SK-N-SH treated with all-trans-retinoic acid at 6 μM for 48 hours (cell line): ENCODE measurements at regions not wholly inside any gene's neighbourhood (a gene's known extent, or its start where the extent isn't known, plus 50 kb on each side); places are given as distances from the start of the nearest gene placed in this dataset.

Experiments
- ATAC-seq: fragments of 200-7000 bp; cut with Tn5 transposase; 3 replicates; pipeline ENCODE4 v1.9.1; 2020; ENCODE audit warnings: mild to moderate bottlenecking, moderate library complexity
- ARNTL ChIP-seq: fragments of 450-650 bp; formaldehyde crosslinking; IDR thresholded peaks from 2 replicates; pipeline ENCODE4 v1.5.0; 2020; ENCODE audit warnings: low read depth, mild to moderate bottlenecking, moderate library complexity, borderline replicate concordance
- BACH2 ChIP-seq: fragments of 250-450 bp; sonication (Bioruptor Pico); IDR thresholded peaks from 2 replicates; pipeline ENCODE4 v1.9.0; 2021; ENCODE audit warnings: mild to moderate bottlenecking, borderline replicate concordance
- CSDC2 ChIP-seq: fragments of 250-450 bp; sonication (Bioruptor Pico); IDR thresholded peaks from 2 replicates; pipeline ENCODE4 v1.5.0; 2020; ENCODE audit warnings: mild to moderate bottlenecking, moderate library complexity
- CSRNP3 ChIP-seq: fragments of 250-450 bp; sonication (Bioruptor Pico); IDR thresholded peaks from 2 replicates; pipeline ENCODE4 v1.5.1; 2021; ENCODE audit warnings: mild to moderate bottlenecking, moderate library complexity
- ESRRG ChIP-seq: fragments of 250-450 bp; sonication (Bioruptor Pico); IDR thresholded peaks from 2 replicates; pipeline ENCODE4 v1.6.1; 2021; ENCODE audit warnings: mild to moderate bottlenecking
- GLIS3 ChIP-seq: fragments of 250-450 bp; sonication (Bioruptor Pico); IDR thresholded peaks from 2 replicates; pipeline ENCODE4 v1.5.0; 2020; ENCODE audit warnings: mild to moderate bottlenecking, moderate library complexity
- ISL1 ChIP-seq: fragments of 250-450 bp; sonication (Bioruptor Pico); IDR thresholded peaks from 2 replicates; pipeline ENCODE4 v2.1.2; 2022; ENCODE audit warnings: mild to moderate bottlenecking, moderate library complexity
- OSR1 ChIP-seq: fragments of 250-450 bp; sonication (Bioruptor Pico); IDR thresholded peaks from 2 replicates; pipeline ENCODE4 v1.8.0; 2022; ENCODE audit warnings: moderate library complexity, mild to moderate bottlenecking, inconsistent platforms
- PATZ1 ChIP-seq: fragments of 250-450 bp; sonication (Bioruptor Pico); IDR thresholded peaks from 2 replicates; pipeline ENCODE4 v1.8.0; 2020; ENCODE audit warnings: mild to moderate bottlenecking, moderate library complexity, borderline replicate concordance
- POU6F1 ChIP-seq: fragments of 250-450 bp; sonication (Bioruptor Pico); IDR thresholded peaks from 2 replicates; pipeline ENCODE4 v1.8.0; 2021; ENCODE audit warnings: low read depth, mild to moderate bottlenecking, moderate library complexity, borderline replicate concordance
- PPARA ChIP-seq: fragments of 250-450 bp; sonication (Bioruptor Pico); IDR thresholded peaks from 2 replicates; pipeline ENCODE4 v1.5.0; 2020; ENCODE audit warnings: mild to moderate bottlenecking, borderline replicate concordance
- TCF4 ChIP-seq: fragments of 250-450 bp; sonication (Bioruptor Pico); IDR thresholded peaks from 2 replicates; pipeline ENCODE4 v1.8.0; 2021; ENCODE audit warnings: mild to moderate bottlenecking, moderate library complexity, borderline replicate concordance
- TOX ChIP-seq: fragments of 250-450 bp; sonication (Bioruptor Pico); IDR thresholded peaks from 2 replicates; pipeline ENCODE4 v1.8.0; 2021; ENCODE audit warnings: mild to moderate bottlenecking, moderate library complexity, borderline replicate concordance
- TSHZ2 ChIP-seq: fragments of 250-450 bp; sonication (Bioruptor Pico); IDR thresholded peaks from 2 replicates; pipeline ENCODE4 v1.5.0; 2020; ENCODE audit warnings: mild to moderate bottlenecking, moderate library complexity
- ZC3H10 ChIP-seq: fragments of 250-450 bp; sonication (Bioruptor Pico); IDR thresholded peaks from 2 replicates; pipeline ENCODE4 v1.5.1; 2021; ENCODE audit warnings: mild to moderate bottlenecking, moderate library complexity
- ZFP3 ChIP-seq: fragments of 250-450 bp; sonication (Bioruptor Pico); IDR thresholded peaks from 2 replicates; pipeline ENCODE4 v1.5.0; 2020; ENCODE audit warnings: mild to moderate bottlenecking, moderate library complexity
- ZFP30 ChIP-seq: fragments of 450-650 bp; formaldehyde crosslinking; IDR thresholded peaks from 2 replicates; pipeline ENCODE4 v1.5.0; 2022; ENCODE audit warnings: mild to moderate bottlenecking, moderate library complexity
- ZNF565 ChIP-seq: fragments of 450-650 bp; formaldehyde crosslinking; conservative IDR thresholded peaks from 2 replicates; pipeline ENCODE4 v1.5.0; 2020; ENCODE audit warnings: low read depth, mild to moderate bottlenecking, moderate library complexity
- ZNF70 ChIP-seq: fragments of 450-650 bp; formaldehyde crosslinking; IDR thresholded peaks from 2 replicates; pipeline ENCODE4 v1.5.0; 2020; ENCODE audit warnings: mild to moderate bottlenecking, moderate library complexity
- ZNF8 ChIP-seq: fragments of 450-650 bp; formaldehyde crosslinking; IDR thresholded peaks from 2 replicates; pipeline ENCODE4 v1.5.0; 2020; ENCODE audit warnings: mild to moderate bottlenecking, moderate library complexity

GRCh38 chr4:169902658-169903345 lies 123.4 kb downstream of the MFAP3L start:
- ATAC-seq = no peak

GRCh38 chr4:169900241-169900845 lies 125.9 kb downstream of the MFAP3L start:
- ATAC-seq = no peak

More at GRCh38 chr4:169902658-169903345, 123.4 kb downstream of the MFAP3L start:
- no peak for TF ChIP-seq PPARA (CRISPR knock-in tag)
- no peak for TF ChIP-seq ZC3H10
- TF ChIP-seq BACH2 (CRISPR knock-in tag) = no peak
- TF ChIP-seq ARNTL (CRISPR knock-in tag) = no peak
- no peak for TF ChIP-seq TOX
- TF ChIP-seq ZNF8 (CRISPR knock-in tag) = no peak
- TF ChIP-seq ESRRG (CRISPR knock-in tag) = no peak
- TF ChIP-seq CSRNP3 = no peak
- no peak for TF ChIP-seq ZNF70 (CRISPR knock-in tag)
- TF ChIP-seq OSR1 (CRISPR knock-in tag) = no peak
- TF ChIP-seq ZFP3 = no peak
- no peak for TF ChIP-seq ZFP30 (CRISPR knock-in tag)
- TF ChIP-seq ISL1 (CRISPR knock-in tag) = no peak
- no peak for TF ChIP-seq POU6F1 (CRISPR knock-in tag)
- TF ChIP-seq TCF4 (CRISPR knock-in tag) = no peak
- TF ChIP-seq TSHZ2 = no peak
- TF ChIP-seq PATZ1 (CRISPR knock-in tag) = no peak
- TF ChIP-seq, all 23 proteins: peak for 0

More at GRCh38 chr4:169900241-169900845, 125.9 kb downstream of the MFAP3L start:
- TF ChIP-seq CSDC2 (CRISPR knock-in tag) = no peak
- TF ChIP-seq TCF4 (CRISPR knock-in tag) = no peak
- no peak for TF ChIP-seq BACH2 (CRISPR knock-in tag)
- no peak for TF ChIP-seq OSR1 (CRISPR knock-in tag)
- no peak for TF ChIP-seq ZFP30 (CRISPR knock-in tag)
- TF ChIP-seq ESRRG (CRISPR knock-in tag) = no peak
- no peak for TF ChIP-seq PATZ1 (CRISPR knock-in tag)
- TF ChIP-seq ZNF565 = no peak
- no peak for TF ChIP-seq ZC3H10
- TF ChIP-seq ARNTL (CRISPR knock-in tag) = no peak
- TF ChIP-seq GLIS3 (CRISPR knock-in tag) = no peak
- TF ChIP-seq ZNF70 (CRISPR knock-in tag) = no peak
- no peak for TF ChIP-seq ZFP3
- no peak for TF ChIP-seq ISL1 (CRISPR knock-in tag)
- TF ChIP-seq, all 23 proteins: peak for 0
